OCI-LY7 (cell line): ENCODE measurements at regions not wholly inside any gene's neighbourhood (a gene's known extent, or its start where the extent isn't known, plus 50 kb on each side); places are given as distances from the start of the nearest gene placed in this dataset.
"Not testable (repeated sequence)": the region's sequence is repeated elsewhere in the genome, so short reads cannot be mapped to it uniquely, and the experiment has no call there.

Experiments
- CTCF ChIP-seq: fragments of 200-600 bp; sonication (generic); conservative IDR thresholded peaks from 2 replicates; pipeline ENCODE4 v1.5.1; 2014; ENCODE audit warnings: mild to moderate bottlenecking, antibody characterized with exemption, low read length, moderate library complexity, mixed read lengths
- EZH2phosphoT487 ChIP-seq: fragments of 200-600 bp; sonication (generic); IDR thresholded peaks from 2 replicates; pipeline ENCODE4 v1.6.1; 2018; ENCODE audit warnings: low read depth, borderline replicate concordance, mild to moderate bottlenecking, mixed run types, antibody characterized with exemption, low read length, moderate library complexity, mixed read lengths

DNA sequence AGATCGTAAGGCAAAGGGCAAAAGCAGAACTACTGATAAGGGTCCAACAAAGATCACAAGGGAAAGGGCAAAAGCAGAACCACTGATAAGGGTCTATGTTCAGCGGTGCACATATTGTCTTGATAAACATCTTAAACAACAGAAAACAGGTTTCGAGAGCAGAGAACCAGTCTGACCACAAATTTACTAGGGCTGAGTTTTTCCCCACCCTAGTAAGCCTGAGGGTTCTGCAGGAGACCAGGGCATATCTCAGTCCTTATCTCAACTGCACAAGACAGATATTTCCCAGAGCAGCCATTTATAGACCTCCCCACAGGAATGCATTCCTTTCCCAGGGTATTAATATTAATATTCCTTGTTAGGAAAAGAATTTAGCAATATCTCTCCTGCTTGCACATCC, 101.4 kb upstream of the THBS2 start:
- not testable (repeated sequence) for TF ChIP-seq CTCF, EZH2phosphoT487
